Body of pancreas (tissue), 4 donors: ENCODE measurements at regions not wholly inside any gene's neighbourhood (a gene's known extent, or its start where the extent isn't known, plus 50 kb on each side); places are given as distances from the start of the nearest gene placed in this dataset.

Experiments
- POLR2A ChIP-seq, 3 donors: fragments of 450-650 bp; IDR thresholded peaks; one replicate each; pipeline ENCODE4 v1.6.1; 2016; ENCODE audit warnings: antibody characterized with exemption in 3 of 3, mild to moderate bottlenecking in 2 of 3
- TF ChIP-seq, protein P1 (sequence below), 7 experiments: fragments of 450-650 bp in 4 of 7; fragments of 200-600 bp in 3 of 7; sonication (generic) in 3 of 7; IDR thresholded peaks; one replicate each; pipeline ENCODE4 v1.5.1; 2016 to 2019; ENCODE audit warnings: antibody characterized with exemption in 7 of 7

DNA sequence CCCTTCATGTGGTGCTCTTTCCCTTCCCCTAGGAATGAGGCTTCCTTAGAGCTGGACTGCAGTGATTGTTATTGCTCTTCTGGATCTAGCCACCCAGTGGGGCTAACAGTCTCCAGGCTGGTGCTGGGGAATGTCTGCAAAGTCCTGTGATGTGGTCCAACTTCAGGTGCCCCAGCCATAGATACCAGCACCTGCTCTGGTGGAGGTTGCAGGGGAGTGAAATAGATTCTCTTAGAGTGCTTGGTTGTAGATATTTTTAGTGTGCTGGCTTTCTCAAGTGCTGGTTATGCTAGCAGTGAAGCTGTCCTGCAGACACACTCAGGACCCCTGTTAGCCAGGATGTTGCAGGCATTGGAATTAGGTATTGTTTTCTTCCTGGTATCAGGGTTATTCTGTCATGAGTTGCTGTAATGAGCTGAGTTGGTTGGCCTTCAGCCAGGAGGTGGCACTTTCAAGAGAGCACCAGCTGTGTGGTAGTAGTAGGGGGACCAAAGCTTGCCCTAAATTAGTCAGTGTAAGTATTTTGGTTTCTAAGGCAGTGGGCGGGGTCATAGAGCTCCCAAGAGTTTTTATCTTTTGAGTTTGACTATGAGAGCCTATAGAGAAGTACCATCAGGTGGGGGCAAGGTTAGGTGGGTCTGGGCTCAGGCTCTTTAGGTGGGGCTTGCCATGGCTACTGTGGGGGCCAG lies 317.5 kb upstream of the SGO1 start:
- TF ChIP-seq, protein P1, sequence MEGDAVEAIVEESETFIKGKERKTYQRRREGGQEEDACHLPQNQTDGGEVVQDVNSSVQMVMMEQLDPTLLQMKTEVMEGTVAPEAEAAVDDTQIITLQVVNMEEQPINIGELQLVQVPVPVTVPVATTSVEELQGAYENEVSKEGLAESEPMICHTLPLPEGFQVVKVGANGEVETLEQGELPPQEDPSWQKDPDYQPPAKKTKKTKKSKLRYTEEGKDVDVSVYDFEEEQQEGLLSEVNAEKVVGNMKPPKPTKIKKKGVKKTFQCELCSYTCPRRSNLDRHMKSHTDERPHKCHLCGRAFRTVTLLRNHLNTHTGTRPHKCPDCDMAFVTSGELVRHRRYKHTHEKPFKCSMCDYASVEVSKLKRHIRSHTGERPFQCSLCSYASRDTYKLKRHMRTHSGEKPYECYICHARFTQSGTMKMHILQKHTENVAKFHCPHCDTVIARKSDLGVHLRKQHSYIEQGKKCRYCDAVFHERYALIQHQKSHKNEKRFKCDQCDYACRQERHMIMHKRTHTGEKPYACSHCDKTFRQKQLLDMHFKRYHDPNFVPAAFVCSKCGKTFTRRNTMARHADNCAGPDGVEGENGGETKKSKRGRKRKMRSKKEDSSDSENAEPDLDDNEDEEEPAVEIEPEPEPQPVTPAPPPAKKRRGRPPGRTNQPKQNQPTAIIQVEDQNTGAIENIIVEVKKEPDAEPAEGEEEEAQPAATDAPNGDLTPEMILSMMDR (IDR thresholded peaks at IDR 0.05), result no peak
- TF ChIP-seq POLR2A (IDR thresholded peaks at IDR 0.05), result no peak
